DOHH2 (cell line): ENCODE measurements at regions not wholly inside any gene's neighbourhood (a gene's known extent, or its start where the extent isn't known, plus 50 kb on each side); places are given as distances from the start of the nearest gene placed in this dataset.

Source experiments
- CTCF ChIP-seq: fragments of 200-600 bp; sonication (generic); IDR thresholded peaks from one replicate; pipeline ENCODE4 v1.5.1; 2014; ENCODE audit warnings: antibody characterized with exemption, mild to moderate bottlenecking, low read depth, low read length; ENCODE audit not compliant: poor library complexity, severe bottlenecking
- EZH2phosphoT487 ChIP-seq: fragments of 200-600 bp; sonication (generic); IDR thresholded peaks from 2 replicates; pipeline ENCODE4 v1.6.1; 2017; ENCODE audit warnings: borderline replicate concordance, mild to moderate bottlenecking, antibody characterized with exemption, low read length, moderate library complexity, mixed read lengths

GRCh38 chr5:35461530-35461929 is 156.1 kb upstream of the SPEF2 start:
- TF ChIP-seq CTCF (no peak), EZH2phosphoT487 (no peak)
